Peyer's patch (tissue), 4 donors: ENCODE measurements at regions not wholly inside any gene's neighbourhood (a gene's known extent, or its start where the extent isn't known, plus 50 kb on each side); places are given as distances from the start of the nearest gene placed in this dataset.

Experiments
- DNase-seq, 3 donors: peaks; one replicate each; pipeline ENCODE4 v3.0.0-alpha.2; 2017 to 2019
- H3K27ac ChIP-seq, 4 donors: fragments of 200-600 bp; sonication (generic); one replicate each; pipeline ENCODE4 v1.5.1; 2016 to 2019
- H3K27me3 ChIP-seq, 2 donors: fragments of 200-600 bp; sonication (generic); one replicate each; pipeline ENCODE4 v1.5.1; 2019
- H3K36me3 ChIP-seq, 3 donors: fragments of 200-600 bp; sonication (generic); one replicate each; pipeline ENCODE4 v1.5.1; 2016 to 2019
- H3K4me1 ChIP-seq, 4 donors: fragments of 200-600 bp; sonication (generic); one replicate each; pipeline ENCODE4 v1.5.1; 2016 to 2019
- H3K4me3 ChIP-seq, 4 donors: fragments of 200-600 bp; sonication (generic); 1 replicate in 3 of 4; 2 replicates in 1 of 4; pipeline ENCODE4 v1.5.1; 2016 to 2019; ENCODE audit warnings: mild to moderate bottlenecking in 1 of 4
- H3K9me3 ChIP-seq, 4 donors: fragments of 200-600 bp; sonication (generic); one replicate each; pipeline ENCODE4 v1.5.1; 2016 to 2019; ENCODE audit warnings: mild to moderate bottlenecking in 1 of 4
- POLR2A ChIP-seq, 2 donors: fragments of 450-650 bp; IDR thresholded peaks; one replicate each; pipeline ENCODE4 v1.5.1; 2017; ENCODE audit warnings: antibody characterized with exemption in 2 of 2, mild to moderate bottlenecking in 2 of 2, moderate library complexity in 2 of 2
- TF ChIP-seq, protein P1 (sequence below), 6 experiments: fragments of 450-650 bp in 4 of 6; fragments of 200-600 bp in 2 of 6; sonication (generic) in 1 of 6; IDR thresholded peaks; one replicate each; pipeline ENCODE4 v1.5.1; 2017 to 2019; ENCODE audit warnings: antibody characterized with exemption in 6 of 6, mild to moderate bottlenecking in 3 of 6, moderate library complexity in 1 of 6

DNA sequence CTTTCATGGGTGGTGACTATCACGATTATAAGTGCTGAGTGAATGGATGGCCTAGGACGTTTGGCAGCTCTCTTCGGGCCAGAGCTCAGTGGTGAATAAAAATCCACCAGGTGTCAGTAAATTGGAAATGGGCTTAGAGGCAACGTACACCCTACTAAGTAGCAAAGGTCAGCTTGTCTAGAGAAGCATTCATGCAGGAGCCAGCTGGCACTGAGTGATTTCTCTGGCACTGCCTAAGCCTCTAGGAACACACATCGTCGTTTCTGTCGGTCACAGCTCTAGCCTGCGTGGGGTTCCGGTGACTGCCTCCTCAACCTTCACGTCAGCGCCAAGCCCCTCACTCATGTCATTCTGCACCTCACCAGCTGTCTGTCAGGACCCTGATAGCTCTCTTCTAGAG is 192.4 kb upstream of the NTM start:
- H3K27ac ChIP-seq = no peak overlapping the region
- no peaks in the 10 kb centered on the region for H3K4me1 ChIP-seq
- no peak for DNase-seq
- TF ChIP-seq, protein P1, sequence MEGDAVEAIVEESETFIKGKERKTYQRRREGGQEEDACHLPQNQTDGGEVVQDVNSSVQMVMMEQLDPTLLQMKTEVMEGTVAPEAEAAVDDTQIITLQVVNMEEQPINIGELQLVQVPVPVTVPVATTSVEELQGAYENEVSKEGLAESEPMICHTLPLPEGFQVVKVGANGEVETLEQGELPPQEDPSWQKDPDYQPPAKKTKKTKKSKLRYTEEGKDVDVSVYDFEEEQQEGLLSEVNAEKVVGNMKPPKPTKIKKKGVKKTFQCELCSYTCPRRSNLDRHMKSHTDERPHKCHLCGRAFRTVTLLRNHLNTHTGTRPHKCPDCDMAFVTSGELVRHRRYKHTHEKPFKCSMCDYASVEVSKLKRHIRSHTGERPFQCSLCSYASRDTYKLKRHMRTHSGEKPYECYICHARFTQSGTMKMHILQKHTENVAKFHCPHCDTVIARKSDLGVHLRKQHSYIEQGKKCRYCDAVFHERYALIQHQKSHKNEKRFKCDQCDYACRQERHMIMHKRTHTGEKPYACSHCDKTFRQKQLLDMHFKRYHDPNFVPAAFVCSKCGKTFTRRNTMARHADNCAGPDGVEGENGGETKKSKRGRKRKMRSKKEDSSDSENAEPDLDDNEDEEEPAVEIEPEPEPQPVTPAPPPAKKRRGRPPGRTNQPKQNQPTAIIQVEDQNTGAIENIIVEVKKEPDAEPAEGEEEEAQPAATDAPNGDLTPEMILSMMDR (IDR thresholded peaks at IDR 0.05) = no peak
- no peak for TF ChIP-seq POLR2A (IDR thresholded peaks at IDR 0.05)
- H3K4me3 ChIP-seq = no peak overlapping the region
- H3K36me3 ChIP-seq = no peaks in the 10 kb centered on the region
- no peaks in the 10 kb centered on the region for H3K27me3 ChIP-seq
- no peaks in the 10 kb centered on the region for H3K9me3 ChIP-seq

DNA sequence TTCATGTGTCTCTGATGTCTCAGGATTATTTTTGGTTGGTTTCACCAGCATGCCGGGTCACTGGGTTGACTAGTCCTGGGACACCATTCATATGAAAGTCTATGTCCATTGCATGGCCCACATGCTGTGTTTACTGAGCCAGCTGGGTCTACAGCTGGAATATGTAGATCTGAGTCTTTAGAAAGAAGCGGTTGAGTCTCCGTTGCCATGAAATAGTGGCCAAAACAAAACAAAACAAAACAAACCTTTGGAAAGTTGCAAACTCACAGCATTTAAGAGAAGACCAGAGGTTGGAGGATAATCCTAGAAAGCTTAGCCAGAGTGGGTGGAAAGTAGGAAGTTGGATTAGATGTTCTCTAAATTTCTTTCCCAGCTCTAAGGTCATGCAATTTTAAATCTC is 191.8 kb upstream of the NTM start:
- TF ChIP-seq, protein P1 (IDR thresholded peaks at IDR 0.05) = no peak
- no peak for TF ChIP-seq POLR2A (IDR thresholded peaks at IDR 0.05)
- H3K27me3 ChIP-seq = no peaks in the 10 kb centered on the region
- no peak for DNase-seq
- no peaks in the 10 kb centered on the region for H3K4me1 ChIP-seq
- H3K27ac ChIP-seq = no peak overlapping the region
- H3K4me3 ChIP-seq = no peak overlapping the region
- no peaks in the 10 kb centered on the region for H3K9me3 ChIP-seq
- no peaks in the 10 kb centered on the region for H3K36me3 ChIP-seq

DNA sequence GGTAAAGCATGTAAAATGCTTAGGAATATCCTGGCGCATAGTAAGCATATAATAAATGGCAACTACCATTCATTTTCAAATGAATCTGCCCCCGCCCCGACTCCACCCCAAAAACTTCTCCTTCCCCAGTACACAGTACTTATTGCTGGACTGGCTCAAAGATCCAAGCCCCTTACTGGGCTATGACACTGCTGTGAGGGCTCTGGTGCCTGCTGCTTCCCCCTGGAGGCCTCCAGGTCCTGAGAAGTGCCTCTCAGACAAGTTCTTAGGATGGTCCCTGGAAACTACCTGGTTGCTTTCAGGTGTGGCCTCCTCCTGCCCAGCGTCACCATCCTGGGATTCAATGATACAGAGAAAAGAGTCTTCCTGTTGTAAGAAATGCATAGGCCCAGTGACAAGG is 190.6 kb upstream of the NTM start:
- no peak for DNase-seq
- H3K36me3 ChIP-seq = no peaks in the 10 kb centered on the region
- TF ChIP-seq POLR2A (IDR thresholded peaks at IDR 0.05) = no peak

DNA sequence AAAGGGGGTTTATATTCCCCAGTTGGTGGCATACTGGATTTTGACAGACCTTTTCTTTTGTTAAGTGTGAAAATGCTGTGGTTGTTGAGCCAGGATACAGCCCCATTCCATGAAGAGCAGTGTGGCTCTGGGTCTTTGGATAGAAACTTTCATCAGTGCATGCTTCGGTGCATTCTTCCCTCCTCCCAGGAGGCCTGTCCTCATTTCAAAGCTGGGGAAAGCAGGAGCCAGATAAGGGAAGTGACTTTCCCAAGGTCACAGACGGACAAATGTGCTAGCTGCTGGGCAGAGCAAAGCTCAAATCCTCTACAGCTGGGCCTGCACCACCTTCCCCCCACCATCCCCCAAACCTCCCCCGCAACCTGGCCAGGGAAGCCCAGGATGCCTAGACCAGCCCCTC is 184.5 kb upstream of the NTM start:
- Histone ChIP-seq H3K27me3 (no peaks in the 10 kb centered on the region), H3K9me3 (no peaks in the 10 kb centered on the region), H3K4me3 (no peak overlapping the region), H3K36me3 (no peaks in the 10 kb centered on the region), H3K27ac (no peak overlapping the region), H3K4me1 (no peaks in the 10 kb centered on the region)
- TF ChIP-seq, protein P1 (IDR thresholded peaks at IDR 0.05) = no peak
- TF ChIP-seq POLR2A (IDR thresholded peaks at IDR 0.05) = no peak
- no peak for DNase-seq

More for the DNA sequence above, 190.6 kb upstream of the NTM start:
- H3K27me3 ChIP-seq = no peaks in the 10 kb centered on the region
- H3K27ac ChIP-seq = no peak overlapping the region
- no peaks in the 10 kb centered on the region for H3K4me1 ChIP-seq
- no peak overlapping the region for H3K4me3 ChIP-seq
- no peaks in the 10 kb centered on the region for H3K9me3 ChIP-seq

DNA sequence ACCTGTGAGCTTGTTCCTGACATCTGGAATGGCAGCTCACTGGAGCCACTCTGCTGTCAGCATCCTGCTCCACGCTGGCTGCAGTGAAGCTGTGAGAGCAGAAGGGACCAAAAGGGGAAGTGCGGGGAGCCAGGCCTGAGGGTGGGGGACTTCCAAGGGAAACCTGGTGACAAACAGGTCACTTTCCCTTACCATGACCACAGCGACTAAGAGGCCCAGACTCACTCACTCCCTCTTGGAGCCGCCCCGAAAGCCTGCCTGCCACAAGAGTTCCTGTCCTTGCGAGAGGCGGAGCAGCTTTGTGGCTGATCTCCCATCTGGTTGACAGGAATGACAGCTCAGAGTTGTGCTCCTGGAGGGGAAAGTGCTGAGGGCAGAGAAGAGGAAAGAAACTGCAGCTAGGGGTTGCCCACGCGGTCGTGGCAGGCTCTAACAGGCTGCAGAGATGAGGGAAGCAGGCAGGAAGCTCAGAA is 183.8 kb upstream of the NTM start:
- no peak for DNase-seq
- no peak for TF ChIP-seq POLR2A (IDR thresholded peaks at IDR 0.05)
- TF ChIP-seq, protein P1 (IDR thresholded peaks at IDR 0.05) = no peak
- Histone ChIP-seq H3K27ac (no peak overlapping the region), H3K27me3 (no peaks in the 10 kb centered on the region), H3K36me3 (no peaks in the 10 kb centered on the region), H3K4me1 (no peaks in the 10 kb centered on the region), H3K9me3 (no peaks in the 10 kb centered on the region), H3K4me3 (no peak overlapping the region)

DNA sequence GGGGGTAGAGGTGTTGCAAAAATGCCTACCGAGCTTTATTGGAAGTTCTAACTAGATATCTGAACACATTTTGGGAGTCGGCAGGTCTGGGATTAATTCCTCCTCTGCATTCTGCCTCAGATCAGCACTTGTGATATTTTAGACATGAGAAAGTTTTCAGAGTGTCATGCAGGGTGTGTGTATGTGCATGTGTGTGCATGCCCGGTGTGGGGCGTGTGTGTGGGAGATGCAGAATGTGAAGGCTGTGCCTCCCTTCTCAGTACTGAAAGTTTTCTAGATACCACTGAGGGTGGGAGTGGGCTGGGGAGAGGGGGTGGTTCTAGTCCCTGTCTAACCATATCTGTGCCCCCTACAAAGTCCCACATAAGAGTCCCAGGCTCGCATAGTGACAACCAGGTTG is 180.0 kb upstream of the NTM start:
- Histone ChIP-seq H3K27me3 (no peaks in the 10 kb centered on the region), H3K4me3 (no peak overlapping the region), H3K36me3 (no peaks in the 10 kb centered on the region), H3K4me1 (no peaks in the 10 kb centered on the region), H3K9me3 (no peaks in the 10 kb centered on the region), H3K27ac (no peak overlapping the region)
- no peak for DNase-seq
- no peak for TF ChIP-seq POLR2A (IDR thresholded peaks at IDR 0.05)
- TF ChIP-seq, protein P1 (IDR thresholded peaks at IDR 0.05) = no peak
